Mesendoderm (in vitro differentiated cells): ENCODE measurements at regions not wholly inside any gene's neighbourhood (a gene's known extent, or its start where the extent isn't known, plus 50 kb on each side); places are given as distances from the start of the nearest gene placed in this dataset.
A peak's percentile ranks its signal among the peaks of the same experiment; 100 is the strongest.

Experiments used
- DNase-seq: peaks from one replicate; pipeline ENCODE4 v3.0.0; 2013
- H2AK5ac ChIP-seq: 2 replicates; pipeline ENCODE4 v1.6.1; 2013; ENCODE audit warnings: low read length, inconsistent platforms
- H2BK120ac ChIP-seq: 2 replicates; pipeline ENCODE4 v1.6.1; 2013; ENCODE audit warnings: low read depth, mild to moderate bottlenecking, low read length, moderate library complexity, mixed read lengths
- H2BK15ac ChIP-seq: replicated peaks from 2 replicates; pipeline ENCODE4 v1.6.1; 2013; ENCODE audit warnings: low read depth, mild to moderate bottlenecking, moderate library complexity
- H2BK5ac ChIP-seq: 2 replicates; pipeline ENCODE4 v1.6.1; 2013; ENCODE audit warnings: low read length, inconsistent platforms
- H3K18ac ChIP-seq: 2 replicates; pipeline ENCODE4 v1.6.1; 2013; ENCODE audit warnings: mild to moderate bottlenecking, low read length, mixed read lengths
- H3K23ac ChIP-seq: one replicate; pipeline ENCODE4 v1.6.1; 2013; ENCODE audit warnings: low read length
- H3K27ac ChIP-seq: 2 replicates; pipeline ENCODE4 v1.5.1; 2013; ENCODE audit warnings: low read depth, mild to moderate bottlenecking, inconsistent platforms, low read length, moderate library complexity
- H3K27me3 ChIP-seq: 2 replicates; pipeline ENCODE4 v1.6.1; 2013; ENCODE audit warnings: low read length, control low read depth, mild to moderate bottlenecking, inconsistent platforms; ENCODE audit not compliant: insufficient read depth, poor library complexity
- H3K36me3 ChIP-seq: 2 replicates; pipeline ENCODE4 v1.6.1; 2013; ENCODE audit warnings: low read length, inconsistent platforms; ENCODE audit not compliant: control insufficient read depth, insufficient read depth
- H3K4ac ChIP-seq: one replicate; pipeline ENCODE4 v1.6.1; 2013; ENCODE audit warnings: low read depth, mild to moderate bottlenecking, low read length, moderate library complexity
- H3K4me1 ChIP-seq: 2 replicates; pipeline ENCODE4 v1.6.1; 2013; ENCODE audit warnings: low read depth, low read length, inconsistent platforms; ENCODE audit not compliant: control insufficient read depth
- H3K4me2 ChIP-seq: 2 replicates; pipeline ENCODE4 v1.6.1; 2013; ENCODE audit warnings: low read length
- H3K4me3 ChIP-seq: 2 replicates; pipeline ENCODE4 v1.5.1; 2013; ENCODE audit warnings: mild to moderate bottlenecking, low read length
- H3K56ac ChIP-seq: one replicate; pipeline ENCODE4 v1.6.1; 2013; ENCODE audit warnings: low read length
- H3K79me1 ChIP-seq: 2 replicates; pipeline ENCODE4 v1.6.1; 2013; ENCODE audit warnings: low read length, inconsistent platforms
- H3K79me2 ChIP-seq: 2 replicates; pipeline ENCODE4 v1.6.1; 2013; ENCODE audit warnings: mild to moderate bottlenecking, low read length; ENCODE audit not compliant: control insufficient read depth, insufficient read depth
- H3K9ac ChIP-seq: 2 replicates; pipeline ENCODE4 v1.6.1; 2013; ENCODE audit warnings: low read length, inconsistent platforms
- H4K5ac ChIP-seq: one replicate; pipeline ENCODE4 v1.6.1; 2013; ENCODE audit warnings: low read length
- H4K8ac ChIP-seq: one replicate; pipeline ENCODE4 v1.6.1; 2013; ENCODE audit warnings: low read depth, mild to moderate bottlenecking, control low read depth, low read length, moderate library complexity
- WGBS: extraction: QIAGEN DNeasy Blood & Tissue Kit; methylation state at CpG from one replicate; pipeline ENCODE4 v1.1.7; 2013; ENCODE audit warnings: low lambda C conversion rate, missing lambda C conversion rate; ENCODE audit not compliant: insufficient coverage; ENCODE audit errors: extremely low coverage; 5-methylcytosine and 5-hydroxymethylcytosine counted together

DNA sequence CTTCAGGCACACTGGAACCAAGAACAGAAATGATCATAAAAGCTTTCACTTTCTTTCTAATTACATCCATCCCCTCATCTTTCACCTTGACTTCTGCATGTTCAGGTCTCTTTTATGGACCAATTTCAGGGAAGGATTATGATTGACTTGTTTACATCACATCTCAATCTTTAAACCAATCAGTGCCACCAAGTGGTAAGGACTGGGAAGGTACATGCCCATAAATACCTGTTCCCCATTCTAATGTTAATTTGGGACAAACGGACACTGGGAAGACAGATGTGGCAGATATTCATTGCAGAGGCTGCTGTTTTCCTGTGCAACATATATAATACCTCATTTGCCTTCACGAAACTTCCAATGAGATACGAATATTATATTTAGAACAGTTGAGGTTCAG lies 978.1 kb downstream of the GALC start:
- no peak overlapping the region for H2BK15ac ChIP-seq
- H4K8ac ChIP-seq = no peak overlapping the region
- no peak overlapping the region for H3K9ac ChIP-seq
- WGBS = no CpG with 5 or more reads among the region's 3 CpGs
- H3K4me1 ChIP-seq = no peaks in the 10 kb centered on the region
- DNase-seq = peak; percentile 11
- H3K4ac ChIP-seq = no peak overlapping the region
- H4K5ac ChIP-seq = no peak overlapping the region
- H2BK5ac ChIP-seq = no peak overlapping the region
- no peak overlapping the region for H3K56ac ChIP-seq
- no peak overlapping the region for H2AK5ac ChIP-seq
- H3K4me3 ChIP-seq = no peak overlapping the region
- no peaks in the 10 kb centered on the region for H3K27me3 ChIP-seq
- H3K79me2 ChIP-seq = no peaks in the 10 kb centered on the region
- H3K4me2 ChIP-seq = no peak overlapping the region
- no peaks in the 10 kb centered on the region for H3K36me3 ChIP-seq
- no peak overlapping the region for H2BK120ac ChIP-seq
- H3K79me1 ChIP-seq = no peaks in the 10 kb centered on the region
- no peak overlapping the region for H3K27ac ChIP-seq
- H3K23ac ChIP-seq = no peak overlapping the region
- no peak overlapping the region for H3K18ac ChIP-seq

DNA sequence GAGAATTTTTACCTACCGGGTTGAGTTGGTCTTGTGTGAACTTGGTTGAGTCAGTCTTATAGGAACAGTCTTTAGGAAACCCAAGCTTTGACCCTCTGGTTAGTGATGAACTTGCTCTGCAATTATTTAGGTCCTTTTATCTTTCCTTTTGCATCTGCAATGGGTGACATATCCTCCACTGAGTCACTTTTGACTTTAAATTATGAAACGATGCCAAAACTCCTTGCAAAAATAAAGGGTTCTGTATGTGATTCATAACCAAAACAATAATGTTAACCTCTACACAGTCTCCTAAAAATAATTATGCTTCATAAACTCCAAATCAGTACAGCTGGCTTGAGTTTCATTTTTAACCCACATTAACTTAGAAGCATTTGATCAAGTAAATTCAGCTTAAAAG lies 979.4 kb downstream of the GALC start:
- H3K4me1 ChIP-seq = no peaks in the 10 kb centered on the region
- no peaks in the 10 kb centered on the region for H3K36me3 ChIP-seq
- no peak overlapping the region for H2AK5ac ChIP-seq
- no peak overlapping the region for H3K27ac ChIP-seq
- no peak overlapping the region for H3K23ac ChIP-seq
- H2BK120ac ChIP-seq = no peak overlapping the region
- H3K4ac ChIP-seq = no peak overlapping the region
- H3K56ac ChIP-seq = no peak overlapping the region
- H3K79me1 ChIP-seq = no peaks in the 10 kb centered on the region
- H3K79me2 ChIP-seq = no peaks in the 10 kb centered on the region
- H3K9ac ChIP-seq = no peak overlapping the region
- H3K18ac ChIP-seq = no peak overlapping the region
- no peaks in the 10 kb centered on the region for H3K27me3 ChIP-seq
- H2BK15ac ChIP-seq = no peak overlapping the region
- no peak overlapping the region for H4K5ac ChIP-seq
- no peak overlapping the region for H4K8ac ChIP-seq
- DNase-seq = no peak
- no peak overlapping the region for H3K4me2 ChIP-seq
- no peak overlapping the region for H2BK5ac ChIP-seq
- H3K4me3 ChIP-seq = no peak overlapping the region
- no CpG with 5 or more reads among the region's 2 CpGs for WGBS

DNA sequence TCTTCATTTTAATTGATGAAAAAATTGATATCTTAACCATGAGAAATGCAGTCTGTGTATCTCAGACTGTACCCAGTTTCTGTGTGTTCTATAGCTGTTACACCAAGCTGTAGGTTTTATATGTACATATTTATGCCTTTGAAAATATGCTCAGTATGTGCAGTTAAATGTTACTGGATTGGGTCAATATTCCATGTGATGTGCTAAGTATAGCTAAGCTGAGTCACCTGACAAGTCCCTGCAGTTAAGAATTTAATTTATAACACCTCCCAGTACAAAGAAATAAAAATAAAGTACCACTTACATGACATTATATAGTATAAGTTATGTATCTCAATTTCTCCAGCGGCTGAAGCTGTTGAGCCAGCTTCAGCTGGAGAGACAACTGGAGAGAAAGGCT lies 984.0 kb downstream of the GALC start:
- Histone ChIP-seq H2BK5ac (no peak overlapping the region), H3K4me2 (no peak overlapping the region), H2AK5ac (no peak overlapping the region), H3K27ac (no peak overlapping the region), H3K4me3 (no peak overlapping the region), H3K27me3 (no peaks in the 10 kb centered on the region), H3K18ac (no peak overlapping the region), H3K4me1 (no peaks in the 10 kb centered on the region), H3K79me2 (no peaks in the 10 kb centered on the region), H2BK120ac (no peak overlapping the region), H2BK15ac (no peak overlapping the region), H3K23ac (no peak overlapping the region), H3K9ac (no peak overlapping the region), H4K5ac (no peak overlapping the region), H3K79me1 (no peaks in the 10 kb centered on the region), H3K4ac (no peak overlapping the region), H3K36me3 (no peaks in the 10 kb centered on the region), H3K56ac (no peak overlapping the region), H4K8ac (no peak overlapping the region)
- WGBS = no CpG with 5 or more reads among the region's 1 CpG
- no peak for DNase-seq

DNA sequence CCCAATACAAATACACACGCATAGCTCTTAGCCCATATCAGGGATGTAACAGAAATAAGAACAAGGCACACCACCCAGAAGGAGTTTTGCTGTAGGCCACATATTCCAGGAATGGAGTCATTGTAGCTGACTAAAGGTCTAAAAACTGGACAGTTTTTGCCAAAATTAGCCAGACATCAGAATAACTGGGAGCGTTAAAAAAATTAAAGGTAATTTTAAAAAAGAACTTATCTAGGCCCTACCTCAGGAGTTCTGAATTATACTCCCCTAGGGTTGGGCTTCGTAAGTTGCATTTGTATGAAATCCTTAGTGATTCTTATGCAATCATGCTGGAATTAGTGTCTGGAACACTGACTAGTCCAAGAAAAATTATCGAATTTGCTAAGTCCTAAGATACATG lies 987.7 kb downstream of the GALC start:
- Histone ChIP-seq H2AK5ac (no peak overlapping the region), H3K79me2 (no peaks in the 10 kb centered on the region), H3K79me1 (no peaks in the 10 kb centered on the region), H3K36me3 (no peaks in the 10 kb centered on the region), H4K5ac (no peak overlapping the region), H3K23ac (no peak overlapping the region), H3K56ac (no peak overlapping the region), H3K18ac (no peak overlapping the region), H3K4me3 (no peak overlapping the region), H2BK5ac (no peak overlapping the region), H3K4ac (no peak overlapping the region), H3K27ac (no peak overlapping the region), H3K4me1 (no peaks in the 10 kb centered on the region), H3K9ac (no peak overlapping the region), H4K8ac (no peak overlapping the region), H3K27me3 (no peaks in the 10 kb centered on the region), H2BK15ac (no peak overlapping the region), H2BK120ac (no peak overlapping the region), H3K4me2 (no peak overlapping the region)
- no CpG with 5 or more reads among the region's 4 CpGs for WGBS
- no peak for DNase-seq

DNA sequence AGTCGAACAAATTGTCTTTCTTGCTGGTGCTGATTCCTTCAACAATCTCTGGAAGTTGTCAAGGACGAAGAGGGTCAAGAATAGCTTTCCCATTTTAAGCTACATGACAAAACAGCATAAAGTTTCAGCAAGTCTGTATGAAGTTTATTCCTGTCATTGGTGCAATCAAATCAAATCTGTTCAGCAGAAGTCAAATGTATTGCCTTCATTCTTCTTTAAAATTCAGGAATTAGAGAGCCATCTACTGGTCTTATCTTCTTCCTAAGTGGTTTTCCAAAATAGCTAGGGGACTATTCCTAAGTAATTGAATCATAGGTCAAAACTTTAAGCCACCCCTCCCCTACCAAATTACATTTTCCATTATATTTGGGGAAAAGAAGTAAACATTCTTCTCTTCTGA lies 990.2 kb downstream of the GALC start:
- WGBS = no CpG with 5 or more reads among the region's 2 CpGs
- no peaks in the 10 kb centered on the region for H3K36me3 ChIP-seq
- H3K4me1 ChIP-seq = no peaks in the 10 kb centered on the region
- no peak overlapping the region for H3K4ac ChIP-seq
- no peak overlapping the region for H3K27ac ChIP-seq
- no peak overlapping the region for H3K4me3 ChIP-seq
- no peak overlapping the region for H3K9ac ChIP-seq
- H4K5ac ChIP-seq = no peak overlapping the region
- no peaks in the 10 kb centered on the region for H3K79me1 ChIP-seq
- H2AK5ac ChIP-seq = no peak overlapping the region
- H2BK15ac ChIP-seq = no peak overlapping the region
- no peak overlapping the region for H3K23ac ChIP-seq
- H3K79me2 ChIP-seq = no peaks in the 10 kb centered on the region
- H2BK120ac ChIP-seq = no peak overlapping the region
- H4K8ac ChIP-seq = no peak overlapping the region
- H3K4me2 ChIP-seq = no peak overlapping the region
- no peak overlapping the region for H3K56ac ChIP-seq
- no peak overlapping the region for H2BK5ac ChIP-seq
- peak; percentile 15 for DNase-seq
- H3K27me3 ChIP-seq = no peaks in the 10 kb centered on the region
- no peak overlapping the region for H3K18ac ChIP-seq

DNA sequence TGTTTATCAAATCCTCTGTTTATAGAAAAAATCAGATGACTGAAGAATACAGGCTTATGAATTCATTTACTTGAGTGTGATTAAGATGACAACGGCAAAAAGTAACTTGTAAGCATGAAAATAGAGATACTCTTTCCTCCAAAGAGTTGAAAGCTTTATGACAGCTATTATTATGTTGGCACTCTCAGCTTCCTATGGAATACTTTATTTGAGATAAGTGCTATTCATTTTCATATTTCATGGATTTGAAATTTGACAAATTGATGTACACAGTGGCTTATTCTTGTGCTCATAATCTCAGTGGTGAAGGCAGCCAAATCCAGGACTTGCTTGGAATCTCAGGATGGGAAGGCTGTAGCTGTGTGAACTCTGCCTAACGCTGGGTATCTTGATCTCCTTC lies 991.6 kb downstream of the GALC start:
- no peak overlapping the region for H3K4me2 ChIP-seq
- H2AK5ac ChIP-seq = no peak overlapping the region
- no peak overlapping the region for H3K4ac ChIP-seq
- H3K23ac ChIP-seq = no peak overlapping the region
- H3K79me1 ChIP-seq = no peaks in the 10 kb centered on the region
- H2BK5ac ChIP-seq = no peak overlapping the region
- no peak overlapping the region for H3K56ac ChIP-seq
- no peak overlapping the region for H2BK120ac ChIP-seq
- H3K4me3 ChIP-seq = no peak overlapping the region
- no peaks in the 10 kb centered on the region for H3K4me1 ChIP-seq
- no peak overlapping the region for H4K8ac ChIP-seq
- H2BK15ac ChIP-seq = no peak overlapping the region
- no peaks in the 10 kb centered on the region for H3K27me3 ChIP-seq
- H3K27ac ChIP-seq = no peak overlapping the region
- H3K18ac ChIP-seq = no peak overlapping the region
- H3K36me3 ChIP-seq = no peaks in the 10 kb centered on the region
- H4K5ac ChIP-seq = no peak overlapping the region
- WGBS = no CpG with 5 or more reads among the region's 2 CpGs
- H3K9ac ChIP-seq = no peak overlapping the region
- H3K79me2 ChIP-seq = no peaks in the 10 kb centered on the region
- DNase-seq = no peak
